Activated naive CD4-positive, alpha-beta T cell treated with anti-CD3 and anti-CD28 coated beads, Interleukin-2, amount 50 U/mL, for 72 hours (primary cell): ENCODE measurements at regions not wholly inside any gene's neighbourhood (a gene's known extent, or its start where the extent isn't known, plus 50 kb on each side); places are given as distances from the start of the nearest gene placed in this dataset.

ENCODE experiments used
- ATAC-seq, 2 donors: fragments of 150-1000 bp; cut with Tn5 transposase; 2 replicates each; pipeline ENCODE4 v1.10.0; 2021; ENCODE audit warnings: mild to moderate bottlenecking in 2 of 2, moderate library complexity in 2 of 2
- DNase-seq, 2 donors: peaks; one replicate each; pipeline ENCODE4 v3.0.0; 2021 to 2022; ENCODE audit warnings: low spot score in 2 of 2
- H3K27ac Mint-ChIP-seq, 2 donors: one replicate each; pipeline ENCODE4 v1.8.0; 2022; ENCODE audit warnings: mild to moderate bottlenecking in 2 of 2, mixed read lengths in 2 of 2
- H3K36me3 Mint-ChIP-seq, 2 donors: one replicate each; pipeline ENCODE4 v1.8.0; 2022; ENCODE audit warnings: mixed read lengths in 2 of 2
- H3K9me3 Mint-ChIP-seq, 2 donors: one replicate each; pipeline ENCODE4 v1.8.0; 2022; ENCODE audit warnings: mixed read lengths in 2 of 2

- peak overlapping the region in 1 of 2 donors; percentile 61 for H3K27ac Mint-ChIP-seq
- no peak for ATAC-seq
- H3K9me3 Mint-ChIP-seq = peaks cover 2 to 8% of the 10 kb centered on the region in 2 donors
- DNase-seq = no peak
- H3K36me3 Mint-ChIP-seq = peaks cover 4 to 9% of the 10 kb centered on the region in 2 donors
These were observed 370.6 kb downstream of the CD83 start for GRCh38 chr6:14488180-14488579.

GRCh38 chr6:14489445-14489844, 371.9 kb downstream of the CD83 start:
- ATAC-seq (no peak), DNase-seq (no peak)
- H3K27ac Mint-ChIP-seq = no peak overlapping the region
- H3K36me3 Mint-ChIP-seq = peaks cover 4 to 9% of the 10 kb centered on the region in 2 donors
- H3K9me3 Mint-ChIP-seq = peaks cover 2 to 8% of the 10 kb centered on the region in 2 donors

- ATAC-seq = no peak
- peaks cover 0 to 5% of the 10 kb centered on the region in 2 donors for H3K9me3 Mint-ChIP-seq
These were observed 381.2 kb downstream of the CD83 start for GRCh38 chr6:14498748-14499147.

GRCh38 chr6:14499309-14499708, 381.7 kb downstream of the CD83 start:
- Mint-ChIP-seq H3K36me3 (peaks cover 0 to 7% of the 10 kb centered on the region in 2 donors), H3K27ac (no peak overlapping the region), H3K9me3 (peaks cover 0 to 5% of the 10 kb centered on the region in 2 donors)
- DNase-seq (no peak), ATAC-seq (no peak)

More at GRCh38 chr6:14498748-14499147, 381.2 kb downstream of the CD83 start:
- Mint-ChIP-seq H3K27ac (peak overlapping the region in 1 of 2 donors; percentile 66), H3K36me3 (peaks cover 0 to 7% of the 10 kb centered on the region in 2 donors)
- DNase-seq = no peak

GRCh38 chr6:14499841-14500240, 382.3 kb downstream of the CD83 start:
- DNase-seq = no peak
- ATAC-seq = no peak
- H3K27ac Mint-ChIP-seq = no peak overlapping the region

GRCh38 chr6:14500809-14501208, 383.2 kb downstream of the CD83 start:
- ATAC-seq (no peak), DNase-seq (no peak)
- Mint-ChIP-seq H3K27ac (no peak overlapping the region), H3K9me3 (peaks cover 0 to 5% of the 10 kb centered on the region in 2 donors), H3K36me3 (peaks cover 0 to 7% of the 10 kb centered on the region in 2 donors)

More at GRCh38 chr6:14499841-14500240, 382.3 kb downstream of the CD83 start:
- Mint-ChIP-seq H3K36me3 (peaks cover 0 to 7% of the 10 kb centered on the region in 2 donors), H3K9me3 (peaks cover 0 to 5% of the 10 kb centered on the region in 2 donors)

GRCh38 chr6:14501240-14501639, 383.7 kb downstream of the CD83 start:
- Mint-ChIP-seq H3K36me3 (peaks cover 0 to 4% of the 10 kb centered on the region in 2 donors), H3K9me3 (peaks cover 0 to 5% of the 10 kb centered on the region in 2 donors), H3K27ac (no peak overlapping the region)
- ATAC-seq (no peak), DNase-seq (no peak)

- Mint-ChIP-seq H3K36me3 (no peaks in the 10 kb centered on the region), H3K9me3 (peaks cover 0 to 5% of the 10 kb centered on the region in 2 donors), H3K27ac (peak overlapping the region in 1 of 2 donors; percentile 50)
- no peak for ATAC-seq
- no peak for DNase-seq
These were observed 384.3 kb downstream of the CD83 start for GRCh38 chr6:14501914-14502313.

GRCh38 chr6:14502551-14502950, 385.0 kb downstream of the CD83 start:
- H3K27ac Mint-ChIP-seq = peak overlapping the region; percentile 8 to 44
- peaks cover 0 to 5% of the 10 kb centered on the region in 2 donors for H3K9me3 Mint-ChIP-seq
- H3K36me3 Mint-ChIP-seq = no peaks in the 10 kb centered on the region
- ATAC-seq = peak in 1 of 2 donors; percentile 45
- no peak for DNase-seq

- ATAC-seq (no peak), DNase-seq (no peak)
- Mint-ChIP-seq H3K9me3 (peaks cover 0 to 5% of the 10 kb centered on the region in 2 donors), H3K36me3 (no peaks in the 10 kb centered on the region), H3K27ac (no peak overlapping the region)
These were observed 387.8 kb downstream of the CD83 start for GRCh38 chr6:14505401-14505800.

GRCh38 chr6:14506656-14507246, 389.2 kb downstream of the CD83 start:
- ATAC-seq = no peak
- peaks cover 0 to 5% of the 10 kb centered on the region in 2 donors for H3K9me3 Mint-ChIP-seq
- no peak overlapping the region for H3K27ac Mint-ChIP-seq
- DNase-seq = no peak
- H3K36me3 Mint-ChIP-seq = no peaks in the 10 kb centered on the region

- Mint-ChIP-seq H3K9me3 (no peaks in the 10 kb centered on the region), H3K36me3 (peaks cover 0 to 4% of the 10 kb centered on the region in 2 donors), H3K27ac (no peak overlapping the region)
- ATAC-seq (no peak), DNase-seq (no peak)
These were observed 391.5 kb downstream of the CD83 start for GRCh38 chr6:14509120-14509519.

- Mint-ChIP-seq H3K36me3 (peaks cover 0 to 4% of the 10 kb centered on the region in 2 donors), H3K27ac (no peak overlapping the region), H3K9me3 (no peaks in the 10 kb centered on the region)
- ATAC-seq (no peak), DNase-seq (no peak)
These were observed 392.5 kb downstream of the CD83 start for GRCh38 chr6:14510038-14510437.

GRCh38 chr6:14511061-14511586, 393.6 kb downstream of the CD83 start:
- Mint-ChIP-seq H3K36me3 (peaks cover 0 to 4% of the 10 kb centered on the region in 2 donors), H3K9me3 (no peaks in the 10 kb centered on the region), H3K27ac (no peak overlapping the region)
- ATAC-seq = no peak
- DNase-seq = no peak

- no peaks in the 10 kb centered on the region for H3K9me3 Mint-ChIP-seq
- ATAC-seq (no peak), DNase-seq (no peak)
- H3K27ac Mint-ChIP-seq = no peak overlapping the region
- peaks cover 0 to 4% of the 10 kb centered on the region in 2 donors for H3K36me3 Mint-ChIP-seq
These were observed 394.7 kb downstream of the CD83 start for GRCh38 chr6:14512246-14512645.

GRCh38 chr6:14513496-14514393, 396.2 kb downstream of the CD83 start:
- Mint-ChIP-seq H3K9me3 (no peaks in the 10 kb centered on the region), H3K36me3 (peaks cover 0 to 4% of the 10 kb centered on the region in 2 donors), H3K27ac (no peak overlapping the region)
- ATAC-seq (no peak), DNase-seq (no peak)

GRCh38 chr6:14516956-14517355, 399.4 kb downstream of the CD83 start:
- Mint-ChIP-seq H3K36me3 (peaks cover 0 to 4% of the 10 kb centered on the region in 2 donors), H3K9me3 (peaks cover 0 to 3% of the 10 kb centered on the region in 2 donors), H3K27ac (peak overlapping the region in 1 of 2 donors; percentile 26)
- no peak for ATAC-seq
- DNase-seq = no peak
